H1 (cell line): ENCODE measurements at regions not wholly inside any gene's neighbourhood (a gene's known extent, or its start where the extent isn't known, plus 50 kb on each side); places are given as distances from the start of the nearest gene placed in this dataset.
A peak's percentile ranks its signal among the peaks of the same experiment; 100 is the strongest.

Experiments used
- CTCF ChIA-PET: fragments of 300-600 bp; sonication (Branson Sonifier 250); formaldehyde crosslinking; loops from one replicate; lab custom pipeline; 2021; ENCODE audit not compliant: partially characterized antibody; lab: Charles Lee
- POLR2A ChIA-PET: fragments of 300-600 bp; sonication (Branson Sonifier 250); formaldehyde crosslinking; loops from one replicate; lab custom pipeline; 2021; ENCODE audit warnings: inconsistent platforms; ENCODE audit not compliant: partially characterized antibody; lab: Charles Lee
- DNase-seq, 2 experiments: peaks; one replicate each; pipeline versions ENCODE4 v3.0.0 to v3.0.0-alpha.2; 2010 to 2022; ENCODE audit warnings: low spot score in 2 of 2, low read depth in 1 of 2, mixed read lengths in 1 of 2
- FAIRE-seq: peaks from 2 replicates; lab custom pipeline; 2011; peaks lifted over from hg19 to GRCh38; lab: Jason Lieb, UNC
- H2AFZ ChIP-seq: 2 replicates; pipeline ENCODE4 v1.8.1; 2012; ENCODE audit warnings: low read length, inconsistent platforms
- H2AK5ac ChIP-seq: 2 replicates; pipeline ENCODE4 v1.6.1; 2013; ENCODE audit warnings: low read depth, low read length
- H2BK120ac ChIP-seq: replicated peaks from 2 replicates; pipeline ENCODE3; 2013; ENCODE audit warnings: low read depth, low read length, inconsistent platforms
- H2BK12ac ChIP-seq: 2 replicates; pipeline ENCODE4 v1.6.1; 2013; ENCODE audit warnings: low read depth, low read length
- H2BK15ac ChIP-seq: 2 replicates; pipeline ENCODE4 v1.6.1; 2013; ENCODE audit warnings: low read length
- H2BK20ac ChIP-seq: 2 replicates; pipeline ENCODE4 v1.6.1; 2013; ENCODE audit warnings: low read length
- H2BK5ac ChIP-seq: 2 replicates; pipeline ENCODE4 v1.6.1; 2013; ENCODE audit warnings: low read depth, low read length
- H3K14ac ChIP-seq: 2 replicates; pipeline ENCODE4 v1.6.1; 2013; ENCODE audit warnings: inconsistent platforms; ENCODE audit not compliant: insufficient read length
- H3K18ac ChIP-seq: 2 replicates; pipeline ENCODE4 v1.6.1; 2013; ENCODE audit warnings: low read length; ENCODE audit errors: extremely low read depth
- H3K23ac ChIP-seq: 2 replicates; pipeline ENCODE4 v1.6.1; 2013; ENCODE audit warnings: inconsistent platforms; ENCODE audit not compliant: insufficient read length
- H3K23me2 ChIP-seq: 2 replicates; pipeline ENCODE4 v1.6.1; 2013; ENCODE audit warnings: low read depth, low read length
- H3K27ac ChIP-seq: 2 replicates; pipeline ENCODE4 v1.6.1; 2011; ENCODE audit warnings: low read depth, low read length, inconsistent platforms
- H3K27me3 ChIP-seq, 4 experiments: replicated peaks in 1 of 4; 1 replicate in 1 of 4; 2 replicates in 3 of 4; pipeline versions ENCODE4 v1.6.1 to v1.8.1; 2011 to 2013; ENCODE audit warnings: low read length in 3 of 4, mild to moderate bottlenecking in 3 of 4, inconsistent platforms in 2 of 4, mixed read lengths in 2 of 4, moderate library complexity in 1 of 4; ENCODE audit not compliant: control insufficient read depth in 3 of 4, insufficient read depth in 3 of 4; ENCODE audit errors: extremely low read depth in 1 of 4
- H3K36me3 ChIP-seq, 4 experiments: 2 replicates each; pipeline versions ENCODE4 v1.6.1 to v1.8.1; 2011 to 2013; ENCODE audit warnings: mild to moderate bottlenecking in 4 of 4, low read length in 3 of 4, moderate library complexity in 2 of 4, control low read depth in 1 of 4, inconsistent platforms in 1 of 4; ENCODE audit not compliant: insufficient read depth in 4 of 4, control insufficient read depth in 2 of 4
- H3K4ac ChIP-seq: replicated peaks from 2 replicates; pipeline ENCODE3; 2013; ENCODE audit warnings: low read length, low read depth, mixed read lengths, inconsistent platforms; ENCODE audit not compliant: insufficient read length
- H3K4me1 ChIP-seq, 4 experiments: replicated peaks in 1 of 4; 1 replicate in 1 of 4; 2 replicates in 3 of 4; pipeline versions ENCODE4 v1.6.1 to v1.8.1; 2011 to 2013; ENCODE audit warnings: low read length in 3 of 4, inconsistent platforms in 2 of 4, mixed read lengths in 1 of 4; ENCODE audit not compliant: insufficient read depth in 4 of 4, control insufficient read depth in 3 of 4
- H3K4me2 ChIP-seq, 2 experiments: 2 replicates each; pipeline versions ENCODE4 v1.6.1 to v1.8.1; 2011 to 2013; ENCODE audit warnings: low read depth in 2 of 2, low read length in 2 of 2, control low read depth in 1 of 2, inconsistent platforms in 1 of 2, mild to moderate bottlenecking in 1 of 2; ENCODE audit not compliant: insufficient read depth in 1 of 2
- H3K4me3 ChIP-seq, 4 experiments: fragments of 200-600, 300-600 bp in 1 of 4; sonication (generic), shearing (Covaris generic), sonication (Bioruptor Twin) in 1 of 4; 2 replicates each; pipeline versions ENCODE4 v1.5.1 to v1.8.1; 2011 to 2016; ENCODE audit warnings: low read length in 4 of 4, low read depth in 3 of 4, control low read depth in 2 of 4, inconsistent platforms in 2 of 4, mild to moderate bottlenecking in 2 of 4, mixed read lengths in 1 of 4, moderate library complexity in 1 of 4; ENCODE audit not compliant: insufficient read depth in 2 of 4; ENCODE audit errors: extremely low read depth in 1 of 4
- H3K56ac ChIP-seq: replicated peaks from 2 replicates; pipeline ENCODE3; 2013; ENCODE audit warnings: low read depth, mild to moderate bottlenecking, mixed read lengths, low read length, inconsistent platforms; ENCODE audit not compliant: insufficient read length
- H3K79me1 ChIP-seq: 2 replicates; pipeline ENCODE4 v1.6.1; 2013; ENCODE audit warnings: low read depth, low read length, control low read depth
- H3K79me2 ChIP-seq, 2 experiments: 2 replicates each; pipeline versions ENCODE4 v1.6.1 to v1.8.1; 2012 to 2013; ENCODE audit warnings: low read length in 2 of 2, mild to moderate bottlenecking in 2 of 2, inconsistent platforms in 1 of 2; ENCODE audit not compliant: insufficient read depth in 2 of 2, control insufficient read depth in 1 of 2
- H3K9ac ChIP-seq, 4 experiments: replicated peaks in 1 of 4; 1 replicate in 1 of 4; 2 replicates in 3 of 4; pipeline versions ENCODE4 v1.6.1 to v1.8.1; 2011 to 2013; ENCODE audit warnings: low read depth in 3 of 4, low read length in 3 of 4, control low read depth in 2 of 4, mild to moderate bottlenecking in 2 of 4, moderate library complexity in 2 of 4, inconsistent platforms in 1 of 4; ENCODE audit errors: extremely low read depth in 1 of 4
- H3K9me3 ChIP-seq, 2 experiments: 2 replicates each; pipeline versions ENCODE4 v1.6.1 to v1.8.1; 2012 to 2013; ENCODE audit warnings: mild to moderate bottlenecking in 2 of 2, moderate library complexity in 2 of 2, control low read depth in 1 of 2, inconsistent platforms in 1 of 2, low read depth in 1 of 2, low read length in 1 of 2, mixed read lengths in 1 of 2; ENCODE audit not compliant: insufficient read depth in 2 of 2
- H4K20me1 ChIP-seq, 2 experiments: replicated peaks in 1 of 2; 2 replicates each; pipeline versions ENCODE3 to v1.8.1; 2011 to 2013; ENCODE audit warnings: inconsistent platforms in 2 of 2, low read length in 2 of 2, mild to moderate bottlenecking in 1 of 2; ENCODE audit not compliant: insufficient read depth in 2 of 2, control insufficient read depth in 1 of 2
- H4K5ac ChIP-seq: 2 replicates; pipeline ENCODE4 v1.6.1; 2013; ENCODE audit warnings: low read length, low read depth, mixed read lengths, inconsistent platforms; ENCODE audit not compliant: insufficient read length
- H4K8ac ChIP-seq: 2 replicates; pipeline ENCODE4 v1.8.0; 2013; ENCODE audit warnings: mild to moderate bottlenecking, moderate library complexity, low read length, inconsistent platforms; ENCODE audit not compliant: insufficient read depth; ENCODE audit errors: extremely low read depth
- H4K91ac ChIP-seq: replicated peaks from 2 replicates; pipeline ENCODE3; 2013; ENCODE audit warnings: low read length, mixed read lengths, inconsistent platforms; ENCODE audit not compliant: insufficient read length
- CBX8 ChIP-seq: fragments of 300-800, 300-1000 bp; sonication (generic); IDR thresholded peaks from 2 replicates; pipeline ENCODE4 v1.7.1; 2016; ENCODE audit warnings: low read depth, low read length, borderline replicate concordance
- CTBP2 ChIP-seq: IDR thresholded peaks from 2 replicates; pipeline ENCODE4 v1.7.0; 2011; ENCODE audit warnings: borderline replicate concordance, mild to moderate bottlenecking, moderate library complexity, mixed read lengths, low read length; ENCODE audit not compliant: insufficient read depth, insufficient read length
- RAD21 ChIP-seq, 2 experiments: IDR thresholded peaks in 1 of 2; conservative IDR thresholded peaks in 1 of 2; 2 replicates each; pipeline ENCODE4 v1.6.1; 2011; ENCODE audit warnings: low read depth in 2 of 2, low read length in 2 of 2, improper control_type of control experiment in 1 of 2, inconsistent platforms in 1 of 2, mild to moderate bottlenecking in 1 of 2, moderate library complexity in 1 of 2
- RXRA ChIP-seq: IDR thresholded peaks from 2 replicates; pipeline ENCODE4 v1.6.1; 2011; ENCODE audit warnings: low read depth, mild to moderate bottlenecking, low read length, moderate library complexity; ENCODE audit not compliant: insufficient read depth
- SIX5 ChIP-seq: IDR thresholded peaks from 2 replicates; pipeline ENCODE4 v1.6.1; 2011; ENCODE audit warnings: mild to moderate bottlenecking, low read depth, low read length
- SP1 ChIP-seq: IDR thresholded peaks from 2 replicates; pipeline ENCODE4 v1.6.1; 2011; ENCODE audit warnings: low read depth, low read length
- YY1 ChIP-seq: IDR thresholded peaks from 2 replicates; pipeline ENCODE4 v1.6.1; 2011; ENCODE audit warnings: low read depth, mild to moderate bottlenecking, low read length
- WGBS, 2 experiments: shearing (Covaris generic) in 1 of 2; methylation state at CpG; one replicate each; pipeline versions ENCODE4 v1.1.6 to v1.1.7; 2013 to 2015; ENCODE audit warnings: low lambda C conversion rate in 2 of 2, mixed read lengths in 2 of 2, inconsistent platforms in 1 of 2, low coverage in 1 of 2, missing lambda C conversion rate in 1 of 2; ENCODE audit not compliant: insufficient replicate concordance in 2 of 2, insufficient coverage in 1 of 2, insufficient read length in 1 of 2; ENCODE audit errors: extremely low coverage in 1 of 2, missing lambda C conversion rate in 1 of 2; 5-methylcytosine and 5-hydroxymethylcytosine counted together

- no peak overlapping the region for H2BK15ac ChIP-seq
- CTCF ChIA-PET = interaction anchor here (1.7 kb wide), 1 partner anchor 13 kb away, joined by 13 read pairs; no protein-coding TSS in a partner anchor
- no peak for FAIRE-seq
Observed at GRCh38 chr3:99186016-99186415, 284.5 kb upstream of the DCBLD2 start.

More at GRCh38 chr3:99186016-99186415, 284.5 kb upstream of the DCBLD2 start:
- Histone ChIP-seq H2AK5ac (0 out of 2 replicates have a peak overlapping the region, but pooled peaks have one; percentile 24), H3K56ac (no peak overlapping the region), H3K79me2 (no peaks in the 10 kb centered on the region), H2BK12ac (no peak overlapping the region), H3K14ac (no peak overlapping the region), H4K5ac (no peak overlapping the region), H3K23me2 (no peaks in the 10 kb centered on the region), H3K4me2 (no peak overlapping the region), H3K4me3 (no peak overlapping the region), H3K79me1 (no peaks in the 10 kb centered on the region), H2BK20ac (no peak overlapping the region), H2BK5ac (no peak overlapping the region), H3K4me1 (no peaks in the 10 kb centered on the region), H4K91ac (no peak overlapping the region), H3K4ac (no peak overlapping the region), H3K9me3 (no peaks in the 10 kb centered on the region), H3K18ac (no peak overlapping the region), H3K9ac (no peak overlapping the region), H4K8ac (0 out of 2 replicates have a peak overlapping the region, but pooled peaks have one; percentile 59), H2BK120ac (no peak overlapping the region), H4K20me1 (no peaks in the 10 kb centered on the region), H3K27me3 (peaks cover 0 to 1% (median 0%) of the 10 kb centered on the region in 4 experiments; a peak in 1 of 7 replicates), H3K36me3 (no peaks in the 10 kb centered on the region), H3K23ac (no peak overlapping the region), H2AFZ (no peak overlapping the region), H3K27ac (no peak overlapping the region)
- POLR2A ChIA-PET = no interaction called here
- 87% methylated on average over 2 of the region's 2 CpGs; no CpG with 5 or more reads in 1 of the 2 experiments for WGBS, 2 experiments
- TF ChIP-seq CTBP2 (no peak), RXRA (no peak), SIX5 (no peak), SP1 (no peak), CBX8 (no peak), YY1 (no peak), RAD21 (IDR thresholded peaks at IDR 0.05 in 1 of 2, conservative IDR thresholded peaks at IDR 0.05 in 1 of 2; ENCODE audit: low read depth in 2 of 2, low read length in 2 of 2) (no peak)
- no peak for DNase-seq
